ENCODE measurements at regions not wholly inside any gene's neighbourhood (a gene's known extent, or its start where the extent isn't known, plus 50 kb on each side); places are given as distances from the start of the nearest gene placed in this dataset.

DNA sequence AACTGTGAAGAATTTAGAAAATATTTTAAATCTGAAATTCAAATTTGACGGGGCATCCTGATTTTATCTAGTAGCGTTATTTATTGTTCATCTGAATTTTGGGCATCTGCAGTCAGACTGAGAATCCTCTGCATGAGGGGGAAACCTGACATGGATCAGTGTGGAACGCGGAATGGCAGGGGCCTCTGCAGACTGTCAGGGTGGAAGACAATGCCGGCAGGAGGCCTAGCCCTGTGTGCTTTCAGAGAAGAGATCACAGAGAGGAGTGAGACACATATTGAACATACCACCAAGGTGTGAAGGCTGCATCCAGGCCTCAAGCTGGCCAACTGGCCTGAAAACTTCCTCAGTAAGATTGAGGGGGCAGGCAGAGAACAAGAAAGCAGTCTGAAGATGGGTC, 921.1 kb upstream of the GHITM start:
- Histone ChIP-seq H3K9ac (ENCODE audit: low read length) (no peak overlapping the region), H3K27ac (ENCODE audit: low read depth, low read length) (no peak overlapping the region), H3K4me3 (ENCODE audit: insufficient read depth, low read length, poor library complexity, severe bottlenecking) (no peak overlapping the region), H4K20me1 (ENCODE audit: low read depth, low read length) (no peaks in the 10 kb centered on the region), H2AFZ (ENCODE audit: low read depth, low read length, severe bottlenecking) (no peak overlapping the region), H3K9me2 (replicated peaks; ENCODE audit: insufficient read depth, low read length) (no peaks in the 10 kb centered on the region), H3K36me3 (ENCODE audit: low read length) (no peaks in the 10 kb centered on the region), H3F3A (ENCODE audit: insufficient read depth) (no peaks in the 10 kb centered on the region), H3K9me3 (ENCODE audit: insufficient read depth, low read length) (no peaks in the 10 kb centered on the region), H3K27me3 (ENCODE audit: low read length) (no peaks in the 10 kb centered on the region), H3K79me2 (ENCODE audit: insufficient read depth, low read length) (no peaks in the 10 kb centered on the region), H3K4me2 (ENCODE audit: low read depth, low read length, poor library complexity, severe bottlenecking) (no peak overlapping the region)
- TF ChIP-seq, protein P1, sequence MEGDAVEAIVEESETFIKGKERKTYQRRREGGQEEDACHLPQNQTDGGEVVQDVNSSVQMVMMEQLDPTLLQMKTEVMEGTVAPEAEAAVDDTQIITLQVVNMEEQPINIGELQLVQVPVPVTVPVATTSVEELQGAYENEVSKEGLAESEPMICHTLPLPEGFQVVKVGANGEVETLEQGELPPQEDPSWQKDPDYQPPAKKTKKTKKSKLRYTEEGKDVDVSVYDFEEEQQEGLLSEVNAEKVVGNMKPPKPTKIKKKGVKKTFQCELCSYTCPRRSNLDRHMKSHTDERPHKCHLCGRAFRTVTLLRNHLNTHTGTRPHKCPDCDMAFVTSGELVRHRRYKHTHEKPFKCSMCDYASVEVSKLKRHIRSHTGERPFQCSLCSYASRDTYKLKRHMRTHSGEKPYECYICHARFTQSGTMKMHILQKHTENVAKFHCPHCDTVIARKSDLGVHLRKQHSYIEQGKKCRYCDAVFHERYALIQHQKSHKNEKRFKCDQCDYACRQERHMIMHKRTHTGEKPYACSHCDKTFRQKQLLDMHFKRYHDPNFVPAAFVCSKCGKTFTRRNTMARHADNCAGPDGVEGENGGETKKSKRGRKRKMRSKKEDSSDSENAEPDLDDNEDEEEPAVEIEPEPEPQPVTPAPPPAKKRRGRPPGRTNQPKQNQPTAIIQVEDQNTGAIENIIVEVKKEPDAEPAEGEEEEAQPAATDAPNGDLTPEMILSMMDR (IDR thresholded peaks at IDR 0.05; ENCODE audit: insufficient read depth, low read length, poor library complexity, severe bottlenecking), result no peak
- TF ChIP-seq EZH2phosphoT487 (conservative IDR thresholded peaks at IDR 0.05; ENCODE audit: low read length), result no peak

DNA sequence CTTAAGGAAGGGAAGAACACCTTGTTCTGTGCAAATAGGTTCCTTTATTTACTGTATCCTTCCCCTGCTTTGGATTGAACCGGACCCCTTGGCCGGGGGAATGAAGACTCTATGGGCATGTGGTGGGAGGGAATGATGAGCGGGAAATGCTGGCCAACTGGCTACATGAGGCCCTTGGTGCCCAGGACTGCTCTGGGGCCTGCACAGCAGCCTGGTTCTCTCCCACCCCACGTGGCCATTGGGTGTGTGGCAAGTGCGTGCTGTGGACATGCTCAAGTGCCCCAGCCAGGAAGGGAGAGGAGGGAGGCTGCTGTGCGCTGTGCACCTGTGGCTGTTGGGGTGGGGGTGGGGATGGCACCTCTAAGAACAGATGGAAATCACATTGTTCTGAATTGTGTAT, 917.0 kb upstream of the GHITM start:
- Histone ChIP-seq H3K4me3 (ENCODE audit: insufficient read depth, low read length, poor library complexity, severe bottlenecking) (no peak overlapping the region), H3F3A (ENCODE audit: insufficient read depth) (no peaks in the 10 kb centered on the region), H3K9ac (ENCODE audit: low read length) (no peak overlapping the region), H3K36me3 (ENCODE audit: low read length) (no peaks in the 10 kb centered on the region), H4K20me1 (ENCODE audit: low read depth, low read length) (no peaks in the 10 kb centered on the region), H3K9me3 (ENCODE audit: insufficient read depth, low read length) (no peaks in the 10 kb centered on the region), H3K9me2 (replicated peaks; ENCODE audit: insufficient read depth, low read length) (no peaks in the 10 kb centered on the region), H3K27me3 (ENCODE audit: low read length) (no peaks in the 10 kb centered on the region), H3K79me2 (ENCODE audit: insufficient read depth, low read length) (no peaks in the 10 kb centered on the region), H2AFZ (ENCODE audit: low read depth, low read length, severe bottlenecking) (no peak overlapping the region), H3K27ac (ENCODE audit: low read depth, low read length) (no peak overlapping the region), H3K4me2 (ENCODE audit: low read depth, low read length, poor library complexity, severe bottlenecking) (no peak overlapping the region)
- TF ChIP-seq, protein P1 (IDR thresholded peaks at IDR 0.05; ENCODE audit: insufficient read depth, low read length, poor library complexity, severe bottlenecking), result no peak
- no peak for TF ChIP-seq EZH2phosphoT487 (conservative IDR thresholded peaks at IDR 0.05; ENCODE audit: low read length)

DNA sequence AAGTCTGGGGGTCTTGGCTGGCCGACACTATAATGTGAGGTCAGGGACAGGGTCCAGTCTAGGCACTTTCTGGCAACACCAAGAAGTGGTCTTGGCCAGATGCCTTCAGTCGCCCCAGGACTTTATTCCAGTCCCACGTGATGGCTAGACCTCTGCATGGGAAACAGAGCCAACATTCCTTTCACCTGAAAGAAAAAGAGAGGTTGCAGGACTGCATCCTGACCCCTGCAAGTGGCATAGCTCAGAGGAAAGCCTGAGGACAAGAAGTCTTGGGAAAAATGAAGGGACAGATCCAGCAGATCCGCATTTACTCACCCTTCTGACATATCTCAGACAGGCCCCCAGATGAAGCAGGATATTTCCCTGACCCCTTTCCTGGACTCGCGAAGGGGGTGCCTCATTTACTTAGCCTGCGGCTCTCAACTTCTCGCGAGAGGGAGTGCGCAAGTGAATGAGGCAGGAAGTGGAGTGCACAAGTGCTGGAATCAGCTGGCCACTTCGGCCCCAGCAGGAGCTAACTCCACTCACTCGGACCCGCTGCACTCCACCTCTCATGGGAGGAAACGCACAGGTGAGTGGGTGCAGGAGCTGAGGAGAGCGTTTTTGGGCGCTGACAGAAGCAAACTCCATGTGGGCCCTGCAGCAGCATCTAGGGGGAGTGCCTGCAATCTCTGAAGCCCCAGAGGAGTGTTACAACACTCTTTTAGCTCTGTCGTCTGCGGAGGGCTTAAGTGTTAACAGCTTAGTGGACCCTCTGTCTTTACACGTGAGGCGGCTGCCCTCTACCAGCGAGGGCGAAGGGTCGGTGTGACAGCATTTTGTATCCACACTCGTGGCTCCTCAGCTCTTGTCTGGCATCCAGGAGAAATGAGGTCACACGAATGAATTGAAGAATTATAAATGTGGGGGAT, 916.2 kb upstream of the GHITM start:
- Histone ChIP-seq H3K36me3 (ENCODE audit: low read length) (no peaks in the 10 kb centered on the region), H3F3A (ENCODE audit: insufficient read depth) (no peaks in the 10 kb centered on the region), H3K27me3 (ENCODE audit: low read length) (no peaks in the 10 kb centered on the region), H3K9me2 (replicated peaks; ENCODE audit: insufficient read depth, low read length) (no peaks in the 10 kb centered on the region), H3K9me3 (ENCODE audit: insufficient read depth, low read length) (no peaks in the 10 kb centered on the region), H3K79me2 (ENCODE audit: insufficient read depth, low read length) (no peaks in the 10 kb centered on the region), H3K4me3 (ENCODE audit: insufficient read depth, low read length, poor library complexity, severe bottlenecking) (no peak overlapping the region), H3K9ac (ENCODE audit: low read length) (no peak overlapping the region), H3K27ac (ENCODE audit: low read depth, low read length) (no peak overlapping the region), H3K4me2 (ENCODE audit: low read depth, low read length, poor library complexity, severe bottlenecking) (no peak overlapping the region), H2AFZ (ENCODE audit: low read depth, low read length, severe bottlenecking) (no peak overlapping the region), H4K20me1 (ENCODE audit: low read depth, low read length) (no peaks in the 10 kb centered on the region)
- TF ChIP-seq, protein P1 (IDR thresholded peaks at IDR 0.05; ENCODE audit: insufficient read depth, low read length, poor library complexity, severe bottlenecking), result no peak
- no peak for TF ChIP-seq EZH2phosphoT487 (conservative IDR thresholded peaks at IDR 0.05; ENCODE audit: low read length)

Measured in SU-DHL-6 (cell line).